ENCODE measurements at regions not wholly inside any gene's neighbourhood (a gene's known extent, or its start where the extent isn't known, plus 50 kb on each side); places are given as distances from the start of the nearest gene placed in this dataset.

- no peak for DNase-seq (ENCODE audit: low spot score)
- Histone ChIP-seq H3K4me3 (no peak overlapping the region), H3K9me2 (replicated peaks; ENCODE audit: insufficient read depth) (no peaks in the 10 kb centered on the region), H3K79me2 (no peaks in the 10 kb centered on the region), H3K4me2 (no peak overlapping the region), H3K27me3 (no peaks in the 10 kb centered on the region), H3K4me1 (ENCODE audit: insufficient read depth) (no peaks in the 10 kb centered on the region), H3K27ac (no peak overlapping the region), H3K36me3 (replicated peaks; ENCODE audit: insufficient read depth, low read depth) (no peaks in the 10 kb centered on the region), H4K20me1 (ENCODE audit: insufficient read depth, poor library complexity, severe bottlenecking) (no peaks in the 10 kb centered on the region), H2AFZ (no peak overlapping the region), H3K9me3 (ENCODE audit: low read depth) (no peaks in the 10 kb centered on the region)
- WGBS (ENCODE audit: low lambda C conversion rate, missing lambda C conversion rate) = 95% methylated on average over 18 of the region's 18 CpGs
- TF ChIP-seq EZH2phosphoT487 (IDR thresholded peaks at IDR 0.05; ENCODE audit: low read depth, severe bottlenecking, unreplicated experiment) (no peak), CTCF (IDR thresholded peaks at IDR 0.05; ENCODE audit: poor library complexity) (no peak), EZH2 (IDR thresholded peaks at IDR 0.05; ENCODE audit: borderline replicate concordance) (no peak)
These were observed 516.7 kb upstream of the MGMT start for GRCh38 chr10:128950159-128950915.

- no peak overlapping the region for H3K4me3 ChIP-seq
- DNase-seq (ENCODE audit: low spot score) = no peak
- no peak for TF ChIP-seq CTCF (IDR thresholded peaks at IDR 0.05; ENCODE audit: poor library complexity)
- no peak for TF ChIP-seq EZH2phosphoT487 (IDR thresholded peaks at IDR 0.05; ENCODE audit: low read depth, severe bottlenecking, unreplicated experiment)
- TF ChIP-seq EZH2 (IDR thresholded peaks at IDR 0.05; ENCODE audit: borderline replicate concordance) = no peak
- H4K20me1 ChIP-seq (ENCODE audit: insufficient read depth, poor library complexity, severe bottlenecking) = no peaks in the 10 kb centered on the region
- no peaks in the 10 kb centered on the region for H3K79me2 ChIP-seq
- 93% methylated on average over 4 of the region's 4 CpGs for WGBS (ENCODE audit: low lambda C conversion rate, missing lambda C conversion rate)
- H3K9me2 ChIP-seq (replicated peaks; ENCODE audit: insufficient read depth) = no peaks in the 10 kb centered on the region
- H3K4me1 ChIP-seq (ENCODE audit: insufficient read depth) = no peaks in the 10 kb centered on the region
- no peak overlapping the region for H2AFZ ChIP-seq
- H3K27me3 ChIP-seq = no peaks in the 10 kb centered on the region
- no peaks in the 10 kb centered on the region for H3K9me3 ChIP-seq (ENCODE audit: low read depth)
- no peak overlapping the region for H3K27ac ChIP-seq
- H3K4me2 ChIP-seq = no peak overlapping the region
- no peaks in the 10 kb centered on the region for H3K36me3 ChIP-seq (replicated peaks; ENCODE audit: insufficient read depth, low read depth)
These were observed 516.1 kb upstream of the MGMT start for GRCh38 chr10:128950916-128951275.

- Histone ChIP-seq H3K4me3 (no peak overlapping the region), H3K9me2 (replicated peaks; ENCODE audit: insufficient read depth) (no peaks in the 10 kb centered on the region), H3K27ac (no peak overlapping the region), H3K4me2 (no peak overlapping the region), H3K4me1 (ENCODE audit: insufficient read depth) (no peaks in the 10 kb centered on the region), H3K79me2 (no peaks in the 10 kb centered on the region), H3K27me3 (no peaks in the 10 kb centered on the region), H2AFZ (no peak overlapping the region), H4K20me1 (ENCODE audit: insufficient read depth, poor library complexity, severe bottlenecking) (no peaks in the 10 kb centered on the region), H3K9me3 (ENCODE audit: low read depth) (no peaks in the 10 kb centered on the region), H3K36me3 (replicated peaks; ENCODE audit: insufficient read depth, low read depth) (no peaks in the 10 kb centered on the region)
- whole genome bisulfite sequencing (ENCODE audit: low lambda C conversion rate, missing lambda C conversion rate) = 90% methylated on average over 8 of the region's 8 CpGs
- no peak for TF ChIP-seq CTCF (IDR thresholded peaks at IDR 0.05; ENCODE audit: poor library complexity)
- TF ChIP-seq EZH2phosphoT487 (IDR thresholded peaks at IDR 0.05; ENCODE audit: low read depth, severe bottlenecking, unreplicated experiment) = no peak
- TF ChIP-seq EZH2 (IDR thresholded peaks at IDR 0.05; ENCODE audit: borderline replicate concordance) = no peak
- DNase-seq (ENCODE audit: low spot score) = no peak
These were observed 514.2 kb upstream of the MGMT start for GRCh38 chr10:128952856-128953255.
